ENCODE measurements at regions not wholly inside any gene's neighbourhood (a gene's known extent, or its start where the extent isn't known, plus 50 kb on each side); places are given as distances from the start of the nearest gene placed in this dataset.
"Not testable (repeated sequence)": the region's sequence is repeated elsewhere in the genome, so short reads cannot be mapped to it uniquely, and the experiment has no call there.

DNA sequence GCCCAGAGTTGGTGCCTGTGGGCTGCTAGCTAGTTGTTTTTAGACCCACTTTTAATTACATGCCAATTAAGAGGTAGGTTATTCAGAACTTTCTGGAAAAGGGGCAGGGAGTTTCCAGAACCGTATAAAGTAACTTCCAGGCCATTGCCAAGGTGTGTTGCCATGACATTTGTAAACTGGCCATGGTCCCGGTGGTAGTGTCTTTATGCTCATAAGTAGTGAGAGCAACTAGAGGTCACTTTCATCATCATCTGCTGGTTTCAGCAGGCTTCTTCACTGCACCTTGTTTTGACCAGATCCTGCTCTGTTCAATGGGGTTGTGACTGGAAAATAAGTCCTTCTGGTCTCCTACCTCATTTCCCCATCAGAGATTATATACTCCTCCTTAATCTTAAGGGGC, 207.0 kb downstream of the FAM72C start:
- not testable (repeated sequence) for TF ChIP-seq FOXM1 (IDR thresholded peaks at IDR 0.05; ENCODE audit: borderline replicate concordance); TARDBP (IDR thresholded peaks at IDR 0.05); ARNT (IDR thresholded peaks at IDR 0.05); SP1 (IDR thresholded peaks at IDR 0.05)
- TF ChIP-seq, protein P1, sequence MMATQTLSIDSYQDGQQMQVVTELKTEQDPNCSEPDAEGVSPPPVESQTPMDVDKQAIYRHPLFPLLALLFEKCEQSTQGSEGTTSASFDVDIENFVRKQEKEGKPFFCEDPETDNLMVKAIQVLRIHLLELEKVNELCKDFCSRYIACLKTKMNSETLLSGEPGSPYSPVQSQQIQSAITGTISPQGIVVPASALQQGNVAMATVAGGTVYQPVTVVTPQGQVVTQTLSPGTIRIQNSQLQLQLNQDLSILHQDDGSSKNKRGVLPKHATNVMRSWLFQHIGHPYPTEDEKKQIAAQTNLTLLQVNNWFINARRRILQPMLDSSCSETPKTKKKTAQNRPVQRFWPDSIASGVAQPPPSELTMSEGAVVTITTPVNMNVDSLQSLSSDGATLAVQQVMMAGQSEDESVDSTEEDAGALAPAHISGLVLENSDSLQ (IDR thresholded peaks at IDR 0.05) = not testable (repeated sequence)
